ENCODE measurements at regions not wholly inside any gene's neighbourhood (a gene's known extent, or its start where the extent isn't known, plus 50 kb on each side); places are given as distances from the start of the nearest gene placed in this dataset.
"Not testable (repeated sequence)": the region's sequence is repeated elsewhere in the genome, so short reads cannot be mapped to it uniquely, and the experiment has no call there.

DNA sequence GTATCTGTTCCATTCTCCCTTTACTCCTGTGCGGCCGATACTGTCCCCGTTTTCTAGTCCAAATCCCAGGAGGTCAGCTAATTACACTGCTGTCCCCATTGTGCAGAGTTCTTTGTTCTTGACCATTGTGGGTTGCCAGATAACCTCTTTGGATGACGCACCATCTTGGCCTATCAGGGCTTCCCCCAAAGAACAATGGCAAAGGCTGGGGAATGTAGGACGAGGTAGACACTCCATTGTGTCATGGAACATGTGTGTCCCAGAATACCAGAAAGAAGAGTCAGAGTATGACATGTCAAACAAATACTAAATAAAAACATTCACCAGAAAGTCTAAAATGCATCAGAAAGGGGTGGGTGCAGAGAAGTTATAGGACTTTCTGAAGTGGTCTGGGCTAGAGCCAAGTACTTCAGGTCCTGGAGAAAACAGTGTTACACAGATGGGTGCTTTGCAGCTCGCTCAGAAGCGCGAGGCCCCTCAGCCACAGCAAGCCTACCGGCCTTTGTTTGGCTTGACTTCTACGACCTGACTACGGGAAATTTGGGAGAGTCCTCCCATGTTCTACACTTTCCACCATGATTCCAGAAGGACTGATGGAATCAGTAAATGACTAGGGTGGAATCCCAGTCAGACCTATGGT lies 83.2 kb upstream of the SSBP2 start:
- 86 to 89% methylated on average over 11 of the region's 11 CpGs for WGBS, 2 experiments
- Histone ChIP-seq H3K27ac (ENCODE audit: insufficient read depth, low read depth, low read length, poor library complexity, severe bottlenecking) (no peak overlapping the region), H3K36me3 (ENCODE audit: control insufficient read depth, insufficient read depth, low read length) (no peaks in the 10 kb centered on the region), H3K4me3 (ENCODE audit: insufficient read depth, low read depth, low read length) (no peak overlapping the region), H3K27me3 (ENCODE audit: control insufficient read depth, insufficient read depth, low read length, poor library complexity, severe bottlenecking) (no peaks in the 10 kb centered on the region), H3K9me3 (ENCODE audit: control insufficient read depth, low read length) (no peaks in the 10 kb centered on the region), H3K4me1 (ENCODE audit: control insufficient read depth, insufficient read depth, low read length) (no peaks in the 10 kb centered on the region)

DNA sequence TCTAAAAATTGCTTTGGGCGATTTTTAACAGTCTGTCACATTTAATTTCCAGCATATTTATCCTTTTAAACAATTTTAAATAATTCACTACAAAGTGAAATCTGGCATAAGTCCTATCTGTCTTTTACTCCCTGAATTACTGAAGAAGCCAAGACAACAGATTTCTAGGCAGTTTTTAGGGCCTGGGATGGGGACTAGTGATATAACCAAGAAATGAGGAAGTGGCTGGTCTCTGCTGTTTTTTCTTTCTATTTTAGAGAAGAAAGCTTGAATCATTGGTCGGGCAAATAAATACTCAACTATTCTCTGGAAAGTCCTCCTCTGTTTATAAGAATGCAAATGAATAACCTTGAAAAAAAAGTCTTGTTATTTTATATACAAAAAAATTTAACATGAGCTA lies 79.7 kb upstream of the SSBP2 start:
- 75 to 95% methylated on average over 1 of the region's 2 CpGs for WGBS, 2 experiments
- no peaks in the 10 kb centered on the region for H3K9me3 ChIP-seq (ENCODE audit: control insufficient read depth, low read length)
- no peaks in the 10 kb centered on the region for H3K27me3 ChIP-seq (ENCODE audit: control insufficient read depth, insufficient read depth, low read length, poor library complexity, severe bottlenecking)
- no peak overlapping the region for H3K27ac ChIP-seq (ENCODE audit: insufficient read depth, low read depth, low read length, poor library complexity, severe bottlenecking)
- no peak overlapping the region for H3K4me3 ChIP-seq (ENCODE audit: insufficient read depth, low read depth, low read length)
- H3K36me3 ChIP-seq (ENCODE audit: control insufficient read depth, insufficient read depth, low read length): no peaks in the 10 kb centered on the region
- H3K4me1 ChIP-seq (ENCODE audit: control insufficient read depth, insufficient read depth, low read length): no peaks in the 10 kb centered on the region

DNA sequence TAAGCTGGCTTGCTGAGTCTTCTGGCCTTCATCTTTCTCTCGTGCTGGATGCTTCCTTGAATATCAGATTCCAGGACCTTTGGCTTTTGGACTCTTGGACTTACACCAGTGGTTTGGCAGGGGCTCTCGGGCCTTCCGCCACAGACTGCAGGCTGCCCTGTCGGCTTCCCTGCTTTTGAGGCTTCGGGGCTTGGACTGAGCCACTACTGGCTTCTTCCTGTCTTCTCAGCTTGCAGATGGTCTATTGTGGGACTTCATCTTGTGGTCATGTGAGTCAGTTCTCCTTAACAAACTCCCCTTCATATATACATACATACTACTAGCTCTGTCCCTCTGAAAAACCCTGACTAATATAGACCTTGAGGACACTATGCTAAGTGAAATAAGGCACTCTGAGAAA lies 78.3 kb upstream of the SSBP2 start:
- Histone ChIP-seq H3K9me3 (ENCODE audit: control insufficient read depth, low read length) (no peaks in the 10 kb centered on the region), H3K27me3 (ENCODE audit: control insufficient read depth, insufficient read depth, low read length, poor library complexity, severe bottlenecking) (no peaks in the 10 kb centered on the region), H3K4me3 (ENCODE audit: insufficient read depth, low read depth, low read length) (no peak overlapping the region), H3K36me3 (ENCODE audit: control insufficient read depth, insufficient read depth, low read length) (no peaks in the 10 kb centered on the region), H3K27ac (ENCODE audit: insufficient read depth, low read depth, low read length, poor library complexity, severe bottlenecking) (no peak overlapping the region), H3K4me1 (ENCODE audit: control insufficient read depth, insufficient read depth, low read length) (no peaks in the 10 kb centered on the region)
- WGBS, 2 experiments: 92 to 95% methylated on average over 5 of the region's 5 CpGs

DNA sequence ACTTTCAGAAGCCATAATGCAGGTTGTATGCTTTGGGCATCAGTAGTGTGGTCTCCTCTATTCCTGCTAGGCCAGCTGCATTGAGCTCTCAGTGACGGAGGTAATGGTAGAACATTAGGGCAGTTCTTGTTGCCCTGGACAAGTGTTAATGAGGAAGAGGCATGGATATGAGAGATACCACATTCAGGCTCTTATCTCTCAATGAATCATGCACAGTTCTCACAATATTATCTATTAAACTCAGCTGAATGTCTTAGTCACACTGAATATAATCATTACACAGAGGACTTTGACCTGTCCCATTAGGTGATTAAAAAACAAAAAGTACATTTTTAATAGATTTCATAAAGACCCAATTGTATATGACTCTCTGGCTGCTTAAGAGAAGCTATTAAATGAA lies 76.6 kb upstream of the SSBP2 start:
- no peaks in the 10 kb centered on the region for H3K4me1 ChIP-seq (ENCODE audit: control insufficient read depth, insufficient read depth, low read length)
- 91 to 96% methylated on average over 1 of the region's 1 CpG for WGBS, 2 experiments
- H3K27me3 ChIP-seq (ENCODE audit: control insufficient read depth, insufficient read depth, low read length, poor library complexity, severe bottlenecking): no peaks in the 10 kb centered on the region
- H3K27ac ChIP-seq (ENCODE audit: insufficient read depth, low read depth, low read length, poor library complexity, severe bottlenecking): no peak overlapping the region
- no peak overlapping the region for H3K4me3 ChIP-seq (ENCODE audit: insufficient read depth, low read depth, low read length)
- no peaks in the 10 kb centered on the region for H3K36me3 ChIP-seq (ENCODE audit: control insufficient read depth, insufficient read depth, low read length)
- H3K9me3 ChIP-seq (ENCODE audit: control insufficient read depth, low read length): no peaks in the 10 kb centered on the region

DNA sequence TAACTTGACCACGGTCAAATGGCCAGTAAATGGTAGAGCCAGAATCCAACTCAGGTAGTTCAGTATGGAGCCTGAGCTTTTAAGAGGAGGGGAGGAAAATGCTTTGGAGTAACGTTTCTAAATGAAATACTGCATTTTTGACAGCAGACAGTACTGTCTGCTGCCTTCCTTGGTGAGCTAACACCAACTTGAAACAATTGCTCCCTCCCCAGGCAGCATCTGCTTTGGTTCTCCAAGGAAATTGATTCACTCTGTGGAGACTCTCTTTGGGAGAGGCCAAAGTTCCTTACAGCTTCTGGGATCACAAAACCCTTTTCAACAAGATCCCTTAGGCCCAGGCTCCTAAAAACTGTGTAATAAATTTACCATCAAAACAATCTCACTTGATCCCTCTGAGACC lies 75.2 kb upstream of the SSBP2 start:
- WGBS, 2 experiments: 54 to 65% methylated on average over 2 of the region's 2 CpGs
- no peaks in the 10 kb centered on the region for H3K36me3 ChIP-seq (ENCODE audit: control insufficient read depth, insufficient read depth, low read length)
- no peaks in the 10 kb centered on the region for H3K9me3 ChIP-seq (ENCODE audit: control insufficient read depth, low read length)
- no peaks in the 10 kb centered on the region for H3K4me1 ChIP-seq (ENCODE audit: control insufficient read depth, insufficient read depth, low read length)
- no peak overlapping the region for H3K27ac ChIP-seq (ENCODE audit: insufficient read depth, low read depth, low read length, poor library complexity, severe bottlenecking)
- no peak overlapping the region for H3K4me3 ChIP-seq (ENCODE audit: insufficient read depth, low read depth, low read length)
- no peaks in the 10 kb centered on the region for H3K27me3 ChIP-seq (ENCODE audit: control insufficient read depth, insufficient read depth, low read length, poor library complexity, severe bottlenecking)

DNA sequence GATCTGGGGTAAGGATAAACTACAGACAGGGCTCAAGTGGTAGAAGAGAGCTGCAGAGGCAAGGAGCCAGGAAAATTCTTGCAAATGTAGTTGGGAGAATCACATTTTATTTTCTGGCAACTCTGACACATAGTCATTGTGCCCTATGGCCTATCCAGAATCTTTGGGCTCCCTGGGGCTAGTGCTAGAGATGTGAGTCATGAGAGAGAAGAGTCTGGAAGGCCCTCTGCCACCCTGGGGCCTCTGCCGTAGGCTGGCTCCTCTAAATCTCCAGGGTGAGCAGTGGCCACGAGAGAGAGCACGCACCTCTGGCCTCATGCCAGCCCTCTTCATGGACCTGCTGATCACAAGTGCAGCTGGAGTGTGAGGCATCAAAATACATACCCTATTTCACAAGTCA lies 74.3 kb upstream of the SSBP2 start:
- Histone ChIP-seq H3K36me3 (ENCODE audit: control insufficient read depth, insufficient read depth, low read length) (no peaks in the 10 kb centered on the region), H3K4me1 (ENCODE audit: control insufficient read depth, insufficient read depth, low read length) (no peaks in the 10 kb centered on the region), H3K4me3 (ENCODE audit: insufficient read depth, low read depth, low read length) (no peak overlapping the region), H3K9me3 (ENCODE audit: control insufficient read depth, low read length) (no peaks in the 10 kb centered on the region), H3K27ac (ENCODE audit: insufficient read depth, low read depth, low read length, poor library complexity, severe bottlenecking) (no peak overlapping the region), H3K27me3 (ENCODE audit: control insufficient read depth, insufficient read depth, low read length, poor library complexity, severe bottlenecking) (no peaks in the 10 kb centered on the region)
- WGBS, 2 experiments: 92 to 97% methylated on average over 3 of the region's 3 CpGs

DNA sequence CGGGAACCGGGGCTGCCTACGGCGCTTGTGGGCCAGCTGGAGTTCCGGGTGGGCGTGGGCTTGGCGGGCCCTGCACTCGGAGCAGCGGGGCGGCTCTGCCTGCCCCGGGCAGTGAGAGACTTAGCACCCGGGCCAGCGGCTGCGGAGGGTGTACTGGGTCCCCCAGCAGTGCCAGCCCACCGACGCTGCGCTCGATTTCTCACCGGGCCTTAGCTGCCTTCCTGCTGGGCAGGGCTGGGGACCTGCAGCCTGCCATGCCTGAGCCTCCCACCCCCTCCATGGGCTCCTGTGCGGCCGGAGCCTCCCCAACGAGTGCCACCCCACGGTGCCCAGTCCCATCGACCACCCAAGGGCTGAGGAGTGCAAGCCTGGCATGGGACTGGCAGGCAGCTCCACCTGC lies 72.8 kb upstream of the SSBP2 start:
- not testable (repeated sequence) for H3K27me3 ChIP-seq (ENCODE audit: control insufficient read depth, insufficient read depth, low read length, poor library complexity, severe bottlenecking); H3K4me1 ChIP-seq (ENCODE audit: control insufficient read depth, insufficient read depth, low read length)
- 94% methylated on average over 24 of the region's 24 CpGs for WGBS, 2 experiments

DNA sequence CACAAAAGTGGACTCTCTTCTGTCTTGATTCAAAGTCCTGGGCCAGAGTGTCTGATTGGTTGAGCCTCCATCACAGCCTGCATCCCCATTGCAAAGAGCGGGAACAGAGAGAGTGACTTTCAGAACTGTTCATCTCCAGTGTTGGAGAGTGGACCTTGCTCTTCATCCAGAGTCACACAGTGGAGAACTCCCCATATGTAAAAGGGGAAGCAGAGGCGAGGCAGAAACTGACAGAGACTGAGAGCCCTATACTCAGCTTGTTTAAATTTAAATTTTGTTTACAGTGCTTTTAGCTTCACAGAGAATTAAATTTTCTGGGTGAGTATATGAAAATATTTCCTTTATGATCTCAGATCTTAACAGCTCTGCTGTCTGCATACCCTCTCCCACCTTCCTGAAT lies 70.0 kb upstream of the SSBP2 start:
- Histone ChIP-seq H3K27ac (ENCODE audit: insufficient read depth, low read depth, low read length, poor library complexity, severe bottlenecking) (no peak overlapping the region), H3K9me3 (ENCODE audit: control insufficient read depth, low read length) (no peaks in the 10 kb centered on the region), H3K36me3 (ENCODE audit: control insufficient read depth, insufficient read depth, low read length) (no peaks in the 10 kb centered on the region), H3K27me3 (ENCODE audit: control insufficient read depth, insufficient read depth, low read length, poor library complexity, severe bottlenecking) (no peaks in the 10 kb centered on the region), H3K4me1 (ENCODE audit: control insufficient read depth, insufficient read depth, low read length) (no peaks in the 10 kb centered on the region), H3K4me3 (ENCODE audit: insufficient read depth, low read depth, low read length) (no peak overlapping the region)
- 92 to 93% methylated on average over 2 of the region's 2 CpGs for WGBS, 2 experiments

More for the DNA sequence above, 72.8 kb upstream of the SSBP2 start:
- H3K9me3 ChIP-seq (ENCODE audit: control insufficient read depth, low read length); H3K36me3 ChIP-seq (ENCODE audit: control insufficient read depth, insufficient read depth, low read length); H3K4me3 ChIP-seq (ENCODE audit: insufficient read depth, low read depth, low read length); H3K27ac ChIP-seq (ENCODE audit: insufficient read depth, low read depth, low read length, poor library complexity, severe bottlenecking): not testable (repeated sequence)

DNA sequence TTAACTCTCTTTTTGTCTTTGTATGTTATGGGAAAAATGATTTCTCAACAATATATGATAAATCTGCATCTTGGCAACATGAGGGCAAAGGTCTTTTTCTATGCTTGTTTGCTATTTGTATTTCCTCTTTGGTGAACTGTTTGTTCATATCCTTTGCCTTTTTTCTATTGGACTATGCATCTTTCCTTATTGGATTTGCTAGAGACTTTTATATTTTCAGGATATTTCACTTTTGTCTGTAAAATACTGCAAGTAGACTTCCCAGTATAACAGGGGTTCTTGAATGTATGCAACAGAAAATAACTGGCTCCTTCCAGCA lies 69.4 kb upstream of the SSBP2 start:
- Histone ChIP-seq H3K27ac (ENCODE audit: insufficient read depth, low read depth, low read length, poor library complexity, severe bottlenecking) (no peak overlapping the region), H3K9me3 (ENCODE audit: control insufficient read depth, low read length) (no peaks in the 10 kb centered on the region), H3K27me3 (ENCODE audit: control insufficient read depth, insufficient read depth, low read length, poor library complexity, severe bottlenecking) (no peaks in the 10 kb centered on the region), H3K36me3 (ENCODE audit: control insufficient read depth, insufficient read depth, low read length) (no peaks in the 10 kb centered on the region), H3K4me3 (ENCODE audit: insufficient read depth, low read depth, low read length) (no peak overlapping the region), H3K4me1 (ENCODE audit: control insufficient read depth, insufficient read depth, low read length) (no peaks in the 10 kb centered on the region)

DNA sequence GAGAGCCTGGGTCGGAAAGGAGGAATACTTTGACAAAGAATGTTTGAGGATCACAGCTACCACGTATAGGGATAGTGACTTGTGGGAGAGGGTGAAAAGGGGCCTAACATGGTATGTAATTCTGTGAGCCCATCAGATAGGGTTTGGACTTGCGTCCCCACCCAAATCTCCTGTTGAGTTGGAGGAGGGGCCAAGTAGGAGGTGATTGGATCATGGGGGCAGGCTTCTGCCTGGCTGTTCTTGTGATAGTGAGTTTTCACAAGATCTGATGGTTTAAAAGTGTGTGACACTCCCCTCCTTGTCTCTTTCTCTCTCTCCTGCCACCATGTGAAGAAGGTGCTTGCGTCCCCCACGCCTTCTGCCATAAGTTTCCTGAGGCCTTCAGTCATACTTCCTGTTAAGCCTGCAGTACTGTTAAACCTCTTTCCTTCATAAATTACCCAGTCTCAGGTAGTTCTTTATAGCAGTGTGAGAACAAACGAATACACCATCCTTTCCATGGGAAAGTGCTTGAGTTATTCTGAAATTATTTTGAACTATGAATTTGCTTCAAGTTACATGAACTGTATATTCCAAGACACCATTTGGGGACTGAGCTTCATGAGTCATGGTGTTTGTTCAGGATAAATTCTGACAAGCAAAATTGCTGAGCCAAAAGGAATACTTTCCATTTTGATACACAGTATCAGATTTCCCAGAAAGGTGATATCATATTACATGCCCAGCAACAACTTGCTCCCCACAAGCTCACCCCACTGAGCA lies 68.8 kb upstream of the SSBP2 start:
- WGBS, 2 experiments: 88 to 94% methylated on average over 5 to 6 of the region's 6 CpGs
- H3K9me3 ChIP-seq (ENCODE audit: control insufficient read depth, low read length): no peaks in the 10 kb centered on the region
- no peaks in the 10 kb centered on the region for H3K36me3 ChIP-seq (ENCODE audit: control insufficient read depth, insufficient read depth, low read length)
- no peaks in the 10 kb centered on the region for H3K27me3 ChIP-seq (ENCODE audit: control insufficient read depth, insufficient read depth, low read length, poor library complexity, severe bottlenecking)
- no peak overlapping the region for H3K27ac ChIP-seq (ENCODE audit: insufficient read depth, low read depth, low read length, poor library complexity, severe bottlenecking)
- no peak overlapping the region for H3K4me3 ChIP-seq (ENCODE audit: insufficient read depth, low read depth, low read length)
- no peaks in the 10 kb centered on the region for H3K4me1 ChIP-seq (ENCODE audit: control insufficient read depth, insufficient read depth, low read length)

All from ectodermal cell (in vitro differentiated cells).